K562 (cell line): ENCODE measurements at regions not wholly inside any gene's neighbourhood (a gene's known extent, or its start where the extent isn't known, plus 50 kb on each side); places are given as distances from the start of the nearest gene placed in this dataset.
A peak's percentile ranks its signal among the peaks of the same experiment; 100 is the strongest.
"Not testable (repeated sequence)": the region's sequence is repeated elsewhere in the genome, so short reads cannot be mapped to it uniquely, and the experiment has no call there.

Source experiments
- ATAC-seq: fragments of 200-7000 bp; cut with Tn5 transposase; 3 replicates; pipeline ENCODE4 v1.9.1; 2020; ENCODE audit warnings: moderate library complexity
- BruUV-seq: library from RNA; stranded (reverse); fragments of 400-500 nt; replicated peaks from 2 replicates; lab custom pipeline; 2021; lab: Mats Ljungman, UMichigan
- CTCF ChIA-PET: fragments of 300-600 bp; formaldehyde crosslinking; extraction: SDS; loops from one replicate; lab custom pipeline; 2021; ENCODE audit warnings: low intra/inter-chr PET ratio; lab: Yijun Ruan, JAX
- POLR2A ChIA-PET: fragments of 300-600, 350-650 bp; sonication (Branson Sonifier 250); formaldehyde crosslinking; extraction: SDS; loops from one replicate; lab custom pipeline; 2021; ENCODE audit warnings: antibody characterized with exemption, inconsistent platforms; lab: Yijun Ruan, JAX
- DNase-seq, 4 experiments: peaks; one replicate each; pipeline versions ENCODE4 v3.0.0 to v3.0.0-alpha.2; 2011 to 2018; ENCODE audit warnings: low spot score in 3 of 4, mixed read lengths in 3 of 4; ENCODE audit errors: extremely low read depth in 1 of 4
- FAIRE-seq: peaks from 2 replicates; lab custom pipeline; 2011; peaks lifted over from hg19 to GRCh38; lab: Jason Lieb, UNC
- H2AFZ ChIP-seq: 2 replicates; pipeline ENCODE4 v1.6.0; 2011; ENCODE audit warnings: low read depth, low read length, control low read depth, inconsistent platforms
- H3K27ac ChIP-seq: fragments of 200-600 bp; 3 replicates; pipeline ENCODE4 v1.8.0; 2011; ENCODE audit warnings: low read depth, mild to moderate bottlenecking, control low read depth, inconsistent platforms, low read length, moderate library complexity, mixed read lengths; ENCODE audit errors: extremely low read depth
- H3K27me3 ChIP-seq, 2 experiments: fragments of 300-600 bp in 1 of 2; 2 replicates in 1 of 2; 3 replicates in 1 of 2; pipeline versions ENCODE4 v1.6.0 to v1.8.0; 2011; ENCODE audit warnings: inconsistent platforms in 2 of 2, low read length in 2 of 2, mild to moderate bottlenecking in 1 of 2, mixed read lengths in 1 of 2, moderate library complexity in 1 of 2; ENCODE audit not compliant: control insufficient read depth in 2 of 2, insufficient read depth in 2 of 2
- H3K36me3 ChIP-seq: fragments of 300-600 bp; 3 replicates; pipeline ENCODE4 v1.8.0; 2011; ENCODE audit warnings: mild to moderate bottlenecking, low read length, inconsistent platforms; ENCODE audit not compliant: control insufficient read depth, insufficient read depth
- H3K4me1 ChIP-seq, 2 experiments: fragments of 200-600 bp in 1 of 2; replicated peaks in 1 of 2; 2 replicates in 1 of 2; 3 replicates in 1 of 2; pipeline versions ENCODE4 v1.5.1 to v1.8.0; 2011; ENCODE audit warnings: inconsistent platforms in 2 of 2, low read length in 2 of 2, mild to moderate bottlenecking in 1 of 2, mixed read lengths in 1 of 2, moderate library complexity in 1 of 2; ENCODE audit not compliant: control insufficient read depth in 2 of 2, insufficient read depth in 2 of 2
- H3K4me2 ChIP-seq: 2 replicates; pipeline ENCODE4 v1.6.1; 2011; ENCODE audit warnings: low read length, control low read depth, inconsistent platforms, mixed read lengths; ENCODE audit not compliant: insufficient read depth
- H3K4me3 ChIP-seq: fragments of 200-600 bp; sonication (generic), shearing (Covaris generic); 2 replicates; pipeline ENCODE4 v1.5.1; 2016; ENCODE audit warnings: control low read depth, inconsistent platforms
- H3K79me2 ChIP-seq: fragments of 200-600 bp; 3 replicates; pipeline ENCODE4 v1.8.0; 2011; ENCODE audit warnings: low read length, inconsistent platforms; ENCODE audit not compliant: control insufficient read depth, insufficient read depth
- H3K9ac ChIP-seq, 2 experiments: 2 replicates each; pipeline versions ENCODE4 v1.6.0 to v1.6.1; 2011; ENCODE audit warnings: low read depth in 2 of 2, low read length in 2 of 2, control low read depth in 1 of 2, inconsistent platforms in 1 of 2, mild to moderate bottlenecking in 1 of 2, mixed read lengths in 1 of 2; ENCODE audit not compliant: insufficient read depth in 1 of 2
- H3K9me1 ChIP-seq: one replicate; pipeline ENCODE4 v1.6.0; 2011; ENCODE audit warnings: inconsistent platforms, mild to moderate bottlenecking, low read length, moderate library complexity; ENCODE audit not compliant: control insufficient read depth, insufficient read depth
- H3K9me3 ChIP-seq: replicated peaks from 2 replicates; pipeline ENCODE4 v1.5.1; 2011; ENCODE audit warnings: low read depth, low read length, inconsistent platforms; ENCODE audit not compliant: control insufficient read depth, insufficient read depth
- H4K20me1 ChIP-seq: replicated peaks from 2 replicates; pipeline ENCODE4 v1.6.1; 2011; ENCODE audit warnings: low read length, inconsistent platforms, mixed read lengths; ENCODE audit not compliant: control insufficient read depth, insufficient read depth
- WGBS: fragments of 100-300 bp; shearing (Covaris generic); methylation state at CpG from one replicate; pipeline ENCODE4 v1.1.6; 2016; ENCODE audit warnings: low coverage, mixed read lengths; ENCODE audit not compliant: insufficient coverage; ENCODE audit errors: missing lambda C conversion rate; 5-methylcytosine and 5-hydroxymethylcytosine counted together
- in situ Hi-C: fragments of 300-500 bp; cut with MboI; formaldehyde crosslinking; loops from 4 replicates; pipeline ENCODE4 v1.15.0; 2018; ENCODE audit warnings: inconsistent platforms, mixed read lengths
- intact Hi-C: fragments of 100-400 bp; cut with micrococcal nuclease; formaldehyde crosslinking; loops from 2 replicates; pipeline ENCODE4 v1.14.2; 2022
- TF ChIP-seq, protein P1 (sequence below): fragments of 450-650 bp; formaldehyde crosslinking; IDR thresholded peaks from 2 replicates; pipeline ENCODE4 v1.4.0; 2020; ENCODE audit warnings: mild to moderate bottlenecking, moderate library complexity
- TF ChIP-seq, protein P2 (sequence below), 2 experiments: fragments of 450-650 bp; formaldehyde crosslinking in 1 of 2; IDR thresholded peaks; 2 replicates each; pipeline versions ENCODE4 v1.4.0 to v1.6.1; 2014 to 2020; ENCODE audit warnings: mild to moderate bottlenecking in 2 of 2, borderline replicate concordance in 1 of 2, low read depth in 1 of 2

- TF ChIP-seq, protein P1, sequence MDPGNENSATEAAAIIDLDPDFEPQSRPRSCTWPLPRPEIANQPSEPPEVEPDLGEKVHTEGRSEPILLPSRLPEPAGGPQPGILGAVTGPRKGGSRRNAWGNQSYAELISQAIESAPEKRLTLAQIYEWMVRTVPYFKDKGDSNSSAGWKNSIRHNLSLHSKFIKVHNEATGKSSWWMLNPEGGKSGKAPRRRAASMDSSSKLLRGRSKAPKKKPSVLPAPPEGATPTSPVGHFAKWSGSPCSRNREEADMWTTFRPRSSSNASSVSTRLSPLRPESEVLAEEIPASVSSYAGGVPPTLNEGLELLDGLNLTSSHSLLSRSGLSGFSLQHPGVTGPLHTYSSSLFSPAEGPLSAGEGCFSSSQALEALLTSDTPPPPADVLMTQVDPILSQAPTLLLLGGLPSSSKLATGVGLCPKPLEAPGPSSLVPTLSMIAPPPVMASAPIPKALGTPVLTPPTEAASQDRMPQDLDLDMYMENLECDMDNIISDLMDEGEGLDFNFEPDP (CRISPR knock-in tag) = no peak
- TF ChIP-seq, protein P2, sequence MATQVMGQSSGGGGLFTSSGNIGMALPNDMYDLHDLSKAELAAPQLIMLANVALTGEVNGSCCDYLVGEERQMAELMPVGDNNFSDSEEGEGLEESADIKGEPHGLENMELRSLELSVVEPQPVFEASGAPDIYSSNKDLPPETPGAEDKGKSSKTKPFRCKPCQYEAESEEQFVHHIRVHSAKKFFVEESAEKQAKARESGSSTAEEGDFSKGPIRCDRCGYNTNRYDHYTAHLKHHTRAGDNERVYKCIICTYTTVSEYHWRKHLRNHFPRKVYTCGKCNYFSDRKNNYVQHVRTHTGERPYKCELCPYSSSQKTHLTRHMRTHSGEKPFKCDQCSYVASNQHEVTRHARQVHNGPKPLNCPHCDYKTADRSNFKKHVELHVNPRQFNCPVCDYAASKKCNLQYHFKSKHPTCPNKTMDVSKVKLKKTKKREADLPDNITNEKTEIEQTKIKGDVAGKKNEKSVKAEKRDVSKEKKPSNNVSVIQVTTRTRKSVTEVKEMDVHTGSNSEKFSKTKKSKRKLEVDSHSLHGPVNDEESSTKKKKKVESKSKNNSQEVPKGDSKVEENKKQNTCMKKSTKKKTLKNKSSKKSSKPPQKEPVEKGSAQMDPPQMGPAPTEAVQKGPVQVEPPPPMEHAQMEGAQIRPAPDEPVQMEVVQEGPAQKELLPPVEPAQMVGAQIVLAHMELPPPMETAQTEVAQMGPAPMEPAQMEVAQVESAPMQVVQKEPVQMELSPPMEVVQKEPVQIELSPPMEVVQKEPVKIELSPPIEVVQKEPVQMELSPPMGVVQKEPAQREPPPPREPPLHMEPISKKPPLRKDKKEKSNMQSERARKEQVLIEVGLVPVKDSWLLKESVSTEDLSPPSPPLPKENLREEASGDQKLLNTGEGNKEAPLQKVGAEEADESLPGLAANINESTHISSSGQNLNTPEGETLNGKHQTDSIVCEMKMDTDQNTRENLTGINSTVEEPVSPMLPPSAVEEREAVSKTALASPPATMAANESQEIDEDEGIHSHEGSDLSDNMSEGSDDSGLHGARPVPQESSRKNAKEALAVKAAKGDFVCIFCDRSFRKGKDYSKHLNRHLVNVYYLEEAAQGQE (IDR thresholded peaks at IDR 0.05; ENCODE audit: borderline replicate concordance) = peak; percentile 7; the same call in 1 of the 2 replicates
- TF ChIP-seq, protein P2 (CRISPR knock-in tag; IDR thresholded peaks at IDR 0.05; ENCODE audit: low read depth) = no peak
Measured at GRCh38 chr13:81171065-81171647, 830.2 kb upstream of the SPRY2 start (continued).

- BruUV-seq, H2AFZ ChIP-seq, H3K4me2 ChIP-seq, H3K79me2 ChIP-seq, intact Hi-C loops, H3K4me3 ChIP-seq, DNase-seq, H3K4me1 ChIP-seq, ATAC-seq, in situ Hi-C loops, H4K20me1 ChIP-seq, H3K27me3 ChIP-seq, FAIRE-seq, H3K27ac ChIP-seq, CTCF ChIA-PET, POLR2A ChIA-PET, H3K9me1 ChIP-seq, H3K36me3 ChIP-seq, H3K9me3 ChIP-seq, H3K9ac ChIP-seq: not testable (repeated sequence)
- WGBS = 0% methylated on average over 1 of the region's 1 CpG
Measured at GRCh38 chr13:81163823-81164222, 822.9 kb upstream of the SPRY2 start.
